ENCODE measurements at regions not wholly inside any gene's neighbourhood (a gene's known extent, or its start where the extent isn't known, plus 50 kb on each side); places are given as distances from the start of the nearest gene placed in this dataset.
"Not testable (repeated sequence)": the region's sequence is repeated elsewhere in the genome, so short reads cannot be mapped to it uniquely, and the experiment has no call there.

DNA sequence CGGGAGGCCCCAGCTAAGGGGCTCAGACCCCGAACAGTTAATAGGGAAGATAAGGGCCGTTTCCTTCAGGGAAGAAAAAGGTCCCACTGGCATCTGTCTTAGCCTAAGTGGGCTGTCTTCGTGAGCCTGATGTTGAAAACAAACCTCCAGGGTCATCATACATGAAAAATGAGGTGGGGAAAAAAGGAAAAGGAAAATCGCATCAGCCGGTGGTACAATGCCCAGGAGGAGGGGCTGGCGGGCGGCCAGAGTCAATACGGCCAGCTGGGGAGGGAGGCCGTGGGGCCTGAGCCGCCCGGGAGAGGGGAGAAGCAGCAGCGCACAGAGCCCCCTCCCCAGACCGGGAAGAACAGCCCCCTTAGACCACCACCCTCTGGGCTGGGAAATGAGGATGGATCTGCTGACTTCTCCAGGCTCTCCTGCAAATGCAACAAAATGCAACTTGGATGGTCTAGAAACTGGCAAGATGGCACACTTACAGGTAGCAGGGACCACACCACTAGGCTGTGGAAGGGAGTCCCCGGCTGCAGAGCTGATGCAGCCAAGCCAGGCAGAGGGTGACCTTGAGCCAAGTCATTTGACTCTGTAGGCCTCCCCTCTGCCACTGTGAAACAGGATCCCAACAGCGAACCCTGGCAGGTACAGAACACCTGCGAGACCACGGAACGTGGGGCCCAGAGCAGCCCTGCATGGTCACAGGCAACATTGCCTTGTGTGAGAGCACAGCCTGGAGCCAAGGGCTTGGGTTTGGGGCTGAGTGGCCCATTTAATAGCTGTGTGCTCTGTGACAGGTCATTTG is 448.5 kb downstream of the SOX9 start:
- H3K27me3 ChIP-seq = no peaks in the 10 kb centered on the region
- no peaks in the 10 kb centered on the region for H3K9me3 ChIP-seq
- DNase-seq = no peak
- WGBS, 3 donors = 26 to 35% (median 29%) methylated on average over 19 of the region's 19 CpGs
- no peak overlapping the region for H3K4me3 ChIP-seq
- H3K4me1 ChIP-seq (ENCODE audit: insufficient read depth) = no peaks in the 10 kb centered on the region
- no peak overlapping the region for H3K27ac ChIP-seq
- TF ChIP-seq, protein P1, sequence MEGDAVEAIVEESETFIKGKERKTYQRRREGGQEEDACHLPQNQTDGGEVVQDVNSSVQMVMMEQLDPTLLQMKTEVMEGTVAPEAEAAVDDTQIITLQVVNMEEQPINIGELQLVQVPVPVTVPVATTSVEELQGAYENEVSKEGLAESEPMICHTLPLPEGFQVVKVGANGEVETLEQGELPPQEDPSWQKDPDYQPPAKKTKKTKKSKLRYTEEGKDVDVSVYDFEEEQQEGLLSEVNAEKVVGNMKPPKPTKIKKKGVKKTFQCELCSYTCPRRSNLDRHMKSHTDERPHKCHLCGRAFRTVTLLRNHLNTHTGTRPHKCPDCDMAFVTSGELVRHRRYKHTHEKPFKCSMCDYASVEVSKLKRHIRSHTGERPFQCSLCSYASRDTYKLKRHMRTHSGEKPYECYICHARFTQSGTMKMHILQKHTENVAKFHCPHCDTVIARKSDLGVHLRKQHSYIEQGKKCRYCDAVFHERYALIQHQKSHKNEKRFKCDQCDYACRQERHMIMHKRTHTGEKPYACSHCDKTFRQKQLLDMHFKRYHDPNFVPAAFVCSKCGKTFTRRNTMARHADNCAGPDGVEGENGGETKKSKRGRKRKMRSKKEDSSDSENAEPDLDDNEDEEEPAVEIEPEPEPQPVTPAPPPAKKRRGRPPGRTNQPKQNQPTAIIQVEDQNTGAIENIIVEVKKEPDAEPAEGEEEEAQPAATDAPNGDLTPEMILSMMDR (IDR thresholded peaks at IDR 0.05) = no peak
- TF ChIP-seq EP300 (IDR thresholded peaks at IDR 0.05) (no peak), POLR2A (IDR thresholded peaks at IDR 0.05) (no peak)
- intact Hi-C loops (cut with DNase I) = no loop called here
- H3K36me3 ChIP-seq = no peaks in the 10 kb centered on the region

DNA sequence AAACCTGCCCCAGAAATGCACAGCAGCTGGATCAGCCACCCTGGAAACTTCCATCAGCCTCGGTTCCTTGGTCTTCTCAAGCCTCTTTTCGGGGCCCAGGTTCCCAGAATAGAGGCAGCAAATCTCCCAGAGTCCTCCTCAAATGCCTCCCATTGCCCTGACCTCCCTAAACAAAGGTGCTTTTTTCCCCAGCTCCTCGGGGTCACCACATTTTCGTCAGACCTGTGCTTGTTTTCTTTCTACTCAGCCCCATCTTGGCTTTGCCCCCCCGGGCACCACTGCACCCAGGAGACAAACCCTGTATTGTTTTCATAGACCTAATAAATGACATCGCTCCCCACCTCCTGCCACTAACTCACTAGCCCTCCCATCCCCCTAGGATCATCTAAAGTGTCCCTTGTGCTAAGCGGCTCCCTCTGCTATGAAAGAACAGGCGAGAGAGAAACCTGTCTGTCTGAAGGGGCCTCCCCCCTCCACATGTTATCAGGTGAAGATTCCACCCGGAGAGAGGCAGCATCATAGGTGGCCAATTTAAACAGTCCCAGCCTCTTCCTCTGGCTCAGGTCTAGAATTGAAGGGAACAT is 451.1 kb downstream of the SOX9 start:
- WGBS, 3 donors = 65 to 70% (median 68%) methylated on average over 9 of the region's 9 CpGs
- no peaks in the 10 kb centered on the region for H3K27me3 ChIP-seq
- intact Hi-C loops (cut with DNase I) = loop anchor here in 1 of 4 donors (10.0 kb wide), 1 partner anchor 57 kb away; no protein-coding TSS in a partner anchor

DNA sequence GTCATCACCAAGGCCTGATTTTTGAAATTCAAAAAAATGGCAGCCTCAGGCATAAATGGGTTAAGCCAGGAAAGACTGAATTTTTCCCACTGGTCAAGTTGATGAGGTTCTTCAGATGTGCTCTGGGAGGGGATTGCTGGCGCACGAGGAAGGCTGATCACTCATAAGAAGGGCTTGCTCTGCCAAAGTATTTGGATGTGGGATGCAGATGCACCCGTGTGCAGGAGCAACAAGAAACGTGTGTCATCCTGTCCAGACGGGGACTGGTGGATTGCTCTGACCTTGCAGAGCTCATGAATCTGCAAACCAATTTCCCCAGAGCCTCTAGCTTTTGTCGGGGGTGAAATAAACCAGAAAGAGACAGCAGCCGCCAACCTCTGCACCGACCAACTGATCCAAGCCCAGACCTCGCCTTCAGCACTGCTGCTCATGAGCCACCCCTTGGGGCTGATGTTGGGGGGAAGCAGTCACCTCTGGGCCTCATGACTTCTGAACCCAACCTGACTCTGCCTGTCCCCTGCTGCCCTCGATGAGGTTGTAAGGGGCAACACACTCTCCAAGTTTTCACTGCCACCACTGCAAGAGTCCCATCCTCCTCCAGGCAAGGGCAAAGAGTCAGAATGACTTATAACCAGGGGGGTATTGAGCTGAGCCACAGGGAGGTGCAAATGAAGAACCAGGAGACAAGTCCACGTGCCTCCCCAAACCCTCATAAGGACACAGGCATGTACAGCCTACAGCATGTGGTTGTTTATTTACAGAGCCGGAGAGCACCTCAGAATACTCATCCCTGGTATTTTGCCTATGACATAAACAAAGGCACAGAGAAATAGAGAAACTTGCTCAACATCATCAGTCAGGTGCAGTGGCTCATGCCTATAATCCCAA is 452.0 kb downstream of the SOX9 start:
- H3K9me3 ChIP-seq = no peaks in the 10 kb centered on the region
- DNase-seq = no peak
- H3K4me3 ChIP-seq = no peak overlapping the region
- no peak overlapping the region for H3K27ac ChIP-seq
- no peaks in the 10 kb centered on the region for H3K36me3 ChIP-seq
- H3K4me1 ChIP-seq (ENCODE audit: insufficient read depth) = no peaks in the 10 kb centered on the region
- TF ChIP-seq POLR2A (IDR thresholded peaks at IDR 0.05) (no peak), EP300 (IDR thresholded peaks at IDR 0.05) (no peak)
- TF ChIP-seq, protein P1 (IDR thresholded peaks at IDR 0.05) = no peak
- intact Hi-C loops (cut with DNase I) = loop anchor here in 1 of 4 donors (10.0 kb wide), 1 partner anchor 58 kb away; no protein-coding TSS in a partner anchor
- 43 to 52% (median 46%) methylated on average over 12 of the region's 12 CpGs for WGBS, 3 donors
- H3K27me3 ChIP-seq = no peaks in the 10 kb centered on the region

More for the DNA sequence above, 451.1 kb downstream of the SOX9 start:
- no peak overlapping the region for H3K27ac ChIP-seq
- H3K36me3 ChIP-seq = no peaks in the 10 kb centered on the region
- TF ChIP-seq, protein P1 (IDR thresholded peaks at IDR 0.05) = no peak
- TF ChIP-seq POLR2A (IDR thresholded peaks at IDR 0.05) (no peak), EP300 (IDR thresholded peaks at IDR 0.05) (no peak)
- H3K4me1 ChIP-seq (ENCODE audit: insufficient read depth) = no peaks in the 10 kb centered on the region
- DNase-seq = no peak
- no peak overlapping the region for H3K4me3 ChIP-seq
- H3K9me3 ChIP-seq = no peaks in the 10 kb centered on the region

DNA sequence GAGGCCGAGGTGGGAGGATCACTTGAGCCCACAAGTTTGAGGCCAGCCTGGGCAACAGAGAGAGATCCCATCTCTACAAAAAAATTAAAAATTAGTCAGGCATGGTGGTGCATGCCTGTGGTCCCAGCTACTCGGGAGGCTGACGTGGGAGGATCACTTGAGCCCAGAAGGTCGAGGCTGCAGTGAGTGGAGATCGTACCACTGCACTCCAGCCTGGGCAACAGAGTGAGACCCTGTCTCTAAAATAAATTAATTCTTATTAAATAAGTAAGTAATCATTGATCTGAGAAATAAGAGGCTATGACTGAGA is 452.6 kb downstream of the SOX9 start:
- not testable (repeated sequence) for DNase-seq; H3K4me3 ChIP-seq; H3K4me1 ChIP-seq (ENCODE audit: insufficient read depth); H3K9me3 ChIP-seq; H3K36me3 ChIP-seq; H3K27me3 ChIP-seq; H3K27ac ChIP-seq
- WGBS, 3 donors = 77 to 82% (median 78%) methylated on average over 5 of the region's 5 CpGs
- intact Hi-C loops (cut with DNase I) = loop anchor here in 1 of 4 donors (10.0 kb wide), 1 partner anchor 59 kb away; no protein-coding TSS in a partner anchor

All from ovary (tissue), 7 donors.